HCT116 (cell line): ENCODE measurements at regions not wholly inside any gene's neighbourhood (a gene's known extent, or its start where the extent isn't known, plus 50 kb on each side); places are given as distances from the start of the nearest gene placed in this dataset.

Experiments used
- ATAC-seq: fragments of 200-7000 bp; cut with Tn5 transposase; 2 replicates; pipeline ENCODE4 v1.9.1; 2020; ENCODE audit warnings: mild to moderate bottlenecking, moderate library complexity
- BruUV-seq: library from RNA; stranded (reverse); fragments of 400-500 nt; replicated peaks from 2 replicates; lab custom pipeline; 2021; lab: Mats Ljungman, UMichigan
- CTCF ChIA-PET: fragments of 300-600 bp; sonication (Branson Sonifier 250); formaldehyde crosslinking; loops from one replicate; lab custom pipeline; 2021; ENCODE audit warnings: antibody characterized with exemption; lab: Charles Lee
- POLR2A ChIA-PET: fragments of 300-600, 350-600 bp; sonication (Branson Sonifier 250); formaldehyde crosslinking; loops from one replicate; lab custom pipeline; 2021; ENCODE audit warnings: antibody characterized with exemption; lab: Charles Lee
- RAD21 ChIA-PET, 2 experiments: fragments of 300-600 bp; sonication (Branson Sonifier 250); formaldehyde crosslinking; loops; one replicate each; lab custom pipeline; 2023; ENCODE audit warnings: low total read pairs in 2 of 2; ENCODE audit not compliant: uncharacterized antibody in 2 of 2, unreplicated experiment in 2 of 2, low non-redundant PET in 1 of 2; lab: Charles Lee
- DNase-seq: peaks from one replicate; pipeline ENCODE4 v3.0.0-alpha.2; 2010; ENCODE audit warnings: low read depth, low spot score
- H2AFZ ChIP-seq: fragments of 200-600 bp; shearing (Covaris generic), sonication (generic); 2 replicates; pipeline ENCODE4 v1.6.1; 2017; ENCODE audit warnings: low read depth, mixed run types, mixed read lengths, antibody characterized with exemption, low read length; ENCODE audit not compliant: poor library complexity, severe bottlenecking
- H3K27ac ChIP-seq: 2 replicates; pipeline ENCODE4 v1.5.1; 2012; ENCODE audit warnings: low read depth, low read length
- H3K27me3 ChIP-seq: fragments of 200-600 bp; sonication (generic); 2 replicates; pipeline ENCODE4 v1.6.1; 2016; ENCODE audit warnings: mixed run types, low read length, mixed read lengths; ENCODE audit not compliant: insufficient read depth
- H3K36me3 ChIP-seq, 2 experiments: fragments of 200-500 bp in 1 of 2; fragments of 200-600 bp in 1 of 2; sonication (Bioruptor generic) in 1 of 2; sonication (generic) in 1 of 2; 2 replicates each; pipeline versions ENCODE4 v1.5.1 to v1.6.1; 2014 to 2016; ENCODE audit warnings: low read length in 2 of 2, inconsistent platforms in 1 of 2, mixed read lengths in 1 of 2, mixed run types in 1 of 2; ENCODE audit not compliant: insufficient read depth in 2 of 2, control insufficient read depth in 1 of 2
- H3K4me1 ChIP-seq, 2 experiments: fragments of 200-600 bp in 1 of 2; sonication (generic) in 1 of 2; 2 replicates each; pipeline versions ENCODE4 v1.5.1 to v1.6.1; 2012 to 2017; ENCODE audit warnings: low read length in 2 of 2, inconsistent platforms in 1 of 2, mild to moderate bottlenecking in 1 of 2, mixed read lengths in 1 of 2, mixed run types in 1 of 2, moderate library complexity in 1 of 2; ENCODE audit not compliant: insufficient read depth in 2 of 2, control insufficient read depth in 1 of 2
- H3K4me2 ChIP-seq: fragments of 200-600 bp; sonication (generic); 2 replicates; pipeline ENCODE4 v1.6.1; 2017; ENCODE audit warnings: mixed run types, low read length, mixed read lengths
- H3K4me3 ChIP-seq, 2 experiments: fragments of 200-600 bp in 1 of 2; sonication (generic) in 1 of 2; replicated peaks in 1 of 2; 2 replicates each; pipeline ENCODE4 v1.5.1; 2011 to 2016; ENCODE audit warnings: low read length in 2 of 2, control low read depth in 1 of 2, low read depth in 1 of 2, mild to moderate bottlenecking in 1 of 2, mixed read lengths in 1 of 2, mixed run types in 1 of 2
- H3K79me2 ChIP-seq: fragments of 200-600 bp; sonication (generic); 2 replicates; pipeline ENCODE4 v1.6.1; 2017; ENCODE audit warnings: mild to moderate bottlenecking, mixed run types, low read length, moderate library complexity, mixed read lengths; ENCODE audit not compliant: insufficient read depth
- H3K9ac ChIP-seq: fragments of 200-600 bp; sonication (generic); 2 replicates; pipeline ENCODE4 v1.6.1; 2016; ENCODE audit warnings: low read length, mixed read lengths
- H3K9me2 ChIP-seq: fragments of 200-600 bp; sonication (generic), shearing (Covaris generic); 2 replicates; pipeline ENCODE4 v1.6.1; 2017; ENCODE audit warnings: mixed run types, mild to moderate bottlenecking, moderate library complexity; ENCODE audit not compliant: insufficient read depth
- H3K9me3 ChIP-seq, 2 experiments: fragments of 200-500 bp in 1 of 2; fragments of 200-600 bp in 1 of 2; sonication (Bioruptor generic) in 1 of 2; sonication (generic) in 1 of 2; 2 replicates each; pipeline ENCODE4 v1.6.1; 2014 to 2017; ENCODE audit warnings: low read length in 2 of 2, mixed read lengths in 2 of 2, inconsistent platforms in 1 of 2, low read depth in 1 of 2, mild to moderate bottlenecking in 1 of 2, mixed run types in 1 of 2, moderate library complexity in 1 of 2; ENCODE audit not compliant: control insufficient read depth in 1 of 2, insufficient read depth in 1 of 2
- H4K20me1 ChIP-seq: fragments of 200-600 bp; sonication (generic), shearing (Covaris generic); 2 replicates; pipeline ENCODE4 v1.6.1; 2017; ENCODE audit warnings: mixed run types, mild to moderate bottlenecking, moderate library complexity; ENCODE audit not compliant: insufficient read depth
- CTCF ChIP-seq, 3 experiments: fragments of 200-600 bp in 1 of 3; sonication (generic) in 1 of 3; IDR thresholded peaks in 2 of 3; conservative IDR thresholded peaks in 1 of 3; 2 replicates each; pipeline ENCODE4 v1.5.1; 2012 to 2017; ENCODE audit warnings: low read depth in 2 of 3, low read length in 2 of 3, antibody characterized with exemption in 1 of 3, borderline replicate concordance in 1 of 3, control low read depth in 1 of 3, mild to moderate bottlenecking in 1 of 3, mixed read lengths in 1 of 3, mixed run types in 1 of 3, moderate library complexity in 1 of 3; ENCODE audit not compliant: insufficient read depth in 1 of 3
- FOSL1 ChIP-seq: IDR thresholded peaks from 2 replicates; pipeline ENCODE4 v1.6.1; 2012; ENCODE audit warnings: low read depth
- JUND ChIP-seq: IDR thresholded peaks from 2 replicates; pipeline ENCODE4 v1.6.1; 2012
- MAX ChIP-seq: IDR thresholded peaks from 2 replicates; pipeline ENCODE4 v1.6.1; 2012
- POLR2A ChIP-seq: IDR thresholded peaks from 2 replicates; pipeline ENCODE4 v1.7.0; 2011; ENCODE audit warnings: borderline replicate concordance; ENCODE audit not compliant: insufficient read depth, insufficient read length; ENCODE audit errors: extremely low read depth
- RAD21 ChIP-seq: IDR thresholded peaks from 2 replicates; pipeline ENCODE4 v1.6.1; 2012; ENCODE audit warnings: low read depth, mild to moderate bottlenecking
- SP1 ChIP-seq: IDR thresholded peaks from 2 replicates; pipeline ENCODE4 v1.6.1; 2012; ENCODE audit warnings: low read depth
- SRF ChIP-seq: IDR thresholded peaks from 2 replicates; pipeline ENCODE4 v1.6.1; 2012; ENCODE audit warnings: low read depth
- YY1 ChIP-seq: IDR thresholded peaks from 2 replicates; pipeline ENCODE4 v1.6.1; 2011; ENCODE audit warnings: low read length, low read depth, moderate library complexity, mild to moderate bottlenecking; ENCODE audit not compliant: insufficient replicate concordance; ENCODE audit errors: extremely low read depth
- ZFX ChIP-seq: fragments of 450-650 bp; IDR thresholded peaks from 2 replicates; pipeline ENCODE4 v1.6.1; 2017
- ZNF274 ChIP-seq: fragments of 200-500 bp; sonication (Bioruptor generic); IDR thresholded peaks from 2 replicates; pipeline ENCODE4 v1.6.1; 2014; ENCODE audit warnings: mild to moderate bottlenecking, low read depth, low read length, inconsistent platforms
- intact Hi-C: fragments of 100-400 bp; cut with micrococcal nuclease; formaldehyde crosslinking; loops from 2 replicates; pipeline ENCODE4 v1.10.0; 2022

GRCh38 chr2:66034467-66034866 lies 400.5 kb upstream of the MEIS1 start:
- ATAC-seq (no peak), DNase-seq (no peak)
- no peaks in the 10 kb centered on the region for H3K79me2 ChIP-seq
- H3K9ac ChIP-seq: no peak overlapping the region
- no peak overlapping the region for H3K4me3 ChIP-seq
- no peaks in the 10 kb centered on the region for H3K36me3 ChIP-seq
- no peaks in the 10 kb centered on the region for H3K9me2 ChIP-seq
- no peak overlapping the region for H3K4me2 ChIP-seq
- RAD21 ChIA-PET: no interaction called here
- no peak overlapping the region for H3K27ac ChIP-seq
- intact Hi-C loops: no loop called here
- TF ChIP-seq POLR2A (no peak), RAD21 (no peak), CTCF (IDR thresholded peaks at IDR 0.05 in 2 of 3, conservative IDR thresholded peaks at IDR 0.05 in 1 of 3; ENCODE audit: borderline replicate concordance in 1 of 3, insufficient read depth in 1 of 3, low read depth in 2 of 3, low read length in 2 of 3) (no peak), JUND (no peak), ZFX (no peak), MAX (no peak), SRF (no peak), FOSL1 (no peak), SP1 (no peak), ZNF274 (no peak), YY1 (no peak)
- TF ChIP-seq, all 23 proteins: peak for 0
- Histone ChIP-seq H3K4me1 (no peaks in the 10 kb centered on the region), H4K20me1 (no peaks in the 10 kb centered on the region), H2AFZ (no peak overlapping the region), H3K9me3 (no peaks in the 10 kb centered on the region), H3K27me3 (peaks cover 8% of the 10 kb centered on the region)
- ChIA-PET POLR2A (no interaction called here), CTCF (no interaction called here)
- no TSS peak for BruUV-seq
